DOHH2 (cell line): ENCODE measurements at regions not wholly inside any gene's neighbourhood (a gene's known extent, or its start where the extent isn't known, plus 50 kb on each side); places are given as distances from the start of the nearest gene placed in this dataset.

ENCODE experiments used
- H3F3A ChIP-seq: fragments of 200-600 bp; sonication (generic), shearing (Covaris generic); 2 replicates; pipeline ENCODE4 v1.6.0; 2016; ENCODE audit warnings: antibody characterized with exemption, mild to moderate bottlenecking; ENCODE audit not compliant: control insufficient read depth, insufficient read depth
- H3K27ac ChIP-seq: fragments of 200-600 bp; sonication (generic); 2 replicates; pipeline ENCODE4 v1.5.1; 2014; ENCODE audit warnings: low read depth, mild to moderate bottlenecking, low read length, moderate library complexity
- H3K27me3 ChIP-seq: fragments of 200-600 bp; sonication (generic); 2 replicates; pipeline ENCODE4 v1.6.1; 2014; ENCODE audit warnings: mild to moderate bottlenecking, low read length, mixed read lengths; ENCODE audit not compliant: control insufficient read depth
- H3K36me3 ChIP-seq: fragments of 200-600 bp; sonication (generic); 2 replicates; pipeline ENCODE4 v1.6.1; 2014; ENCODE audit warnings: mild to moderate bottlenecking, low read length, moderate library complexity, mixed read lengths; ENCODE audit not compliant: control insufficient read depth
- H3K4me1 ChIP-seq: fragments of 200-600 bp; sonication (generic); 2 replicates; pipeline ENCODE4 v1.6.1; 2014; ENCODE audit warnings: mild to moderate bottlenecking, low read length, mixed read lengths; ENCODE audit not compliant: control insufficient read depth
- H3K4me2 ChIP-seq: fragments of 200-600 bp; sonication (generic); 2 replicates; pipeline ENCODE4 v1.6.0; 2014; ENCODE audit warnings: mild to moderate bottlenecking, low read length, moderate library complexity
- H3K4me3 ChIP-seq: fragments of 200-600 bp; sonication (generic); 2 replicates; pipeline ENCODE4 v1.5.1; 2014; ENCODE audit warnings: mild to moderate bottlenecking, low read length, mixed read lengths
- H3K79me2 ChIP-seq: fragments of 200-600 bp; sonication (generic); 2 replicates; pipeline ENCODE4 v1.6.1; 2014; ENCODE audit warnings: mild to moderate bottlenecking, low read length, mixed read lengths; ENCODE audit not compliant: control insufficient read depth
- H3K9me2 ChIP-seq: fragments of 200-600 bp; sonication (generic); replicated peaks from 2 replicates; pipeline ENCODE4 v1.6.1; 2014; ENCODE audit warnings: mild to moderate bottlenecking, low read length, mixed read lengths; ENCODE audit not compliant: control insufficient read depth
- H3K9me3 ChIP-seq: fragments of 200-600 bp; sonication (generic); 2 replicates; pipeline ENCODE4 v1.6.1; 2014; ENCODE audit warnings: antibody characterized with exemption, low read length, mixed read lengths; ENCODE audit not compliant: control insufficient read depth, insufficient read depth
- H4K20me1 ChIP-seq: fragments of 200-600 bp; sonication (generic); 2 replicates; pipeline ENCODE4 v1.6.0; 2014; ENCODE audit warnings: low read depth, mild to moderate bottlenecking, antibody characterized with exemption, low read length, moderate library complexity; ENCODE audit not compliant: control insufficient read depth, insufficient read depth
- EZH2phosphoT487 ChIP-seq: fragments of 200-600 bp; sonication (generic); IDR thresholded peaks from 2 replicates; pipeline ENCODE4 v1.6.1; 2017; ENCODE audit warnings: borderline replicate concordance, mild to moderate bottlenecking, antibody characterized with exemption, low read length, moderate library complexity, mixed read lengths
- TF ChIP-seq, protein P1 (sequence below): fragments of 200-600 bp; sonication (generic); IDR thresholded peaks from one replicate; pipeline ENCODE4 v1.5.1; 2014; ENCODE audit warnings: antibody characterized with exemption, mild to moderate bottlenecking, low read depth, low read length; ENCODE audit not compliant: poor library complexity, severe bottlenecking

DNA sequence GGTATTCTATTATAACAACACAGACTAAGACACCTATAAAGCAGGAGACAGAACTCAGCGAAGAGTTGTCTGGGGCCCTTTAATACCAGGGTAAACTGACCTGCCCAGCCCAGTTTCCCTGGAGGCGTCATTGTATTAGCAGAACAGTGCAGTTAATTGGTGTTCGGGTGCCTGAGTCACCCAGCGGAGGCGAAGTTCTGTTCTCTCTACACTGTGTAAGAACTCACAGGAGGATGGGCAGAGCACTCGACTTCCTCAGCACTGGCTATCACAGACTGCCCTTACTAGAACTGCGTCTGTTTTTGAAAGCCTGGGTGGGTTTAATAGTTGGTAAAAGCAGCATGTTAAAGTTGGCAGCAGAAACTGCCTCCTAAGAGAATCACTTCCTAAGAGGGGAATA lies 106.5 kb upstream of the ATP8B1 start:
- H3K27me3 ChIP-seq: peaks cover 5% of the 10 kb centered on the region; the same call in 1 of the 2 replicates
- H3K27ac ChIP-seq: no peak overlapping the region
- H3K4me1 ChIP-seq: no peaks in the 10 kb centered on the region
- TF ChIP-seq EZH2phosphoT487: no peak
- TF ChIP-seq, protein P1, sequence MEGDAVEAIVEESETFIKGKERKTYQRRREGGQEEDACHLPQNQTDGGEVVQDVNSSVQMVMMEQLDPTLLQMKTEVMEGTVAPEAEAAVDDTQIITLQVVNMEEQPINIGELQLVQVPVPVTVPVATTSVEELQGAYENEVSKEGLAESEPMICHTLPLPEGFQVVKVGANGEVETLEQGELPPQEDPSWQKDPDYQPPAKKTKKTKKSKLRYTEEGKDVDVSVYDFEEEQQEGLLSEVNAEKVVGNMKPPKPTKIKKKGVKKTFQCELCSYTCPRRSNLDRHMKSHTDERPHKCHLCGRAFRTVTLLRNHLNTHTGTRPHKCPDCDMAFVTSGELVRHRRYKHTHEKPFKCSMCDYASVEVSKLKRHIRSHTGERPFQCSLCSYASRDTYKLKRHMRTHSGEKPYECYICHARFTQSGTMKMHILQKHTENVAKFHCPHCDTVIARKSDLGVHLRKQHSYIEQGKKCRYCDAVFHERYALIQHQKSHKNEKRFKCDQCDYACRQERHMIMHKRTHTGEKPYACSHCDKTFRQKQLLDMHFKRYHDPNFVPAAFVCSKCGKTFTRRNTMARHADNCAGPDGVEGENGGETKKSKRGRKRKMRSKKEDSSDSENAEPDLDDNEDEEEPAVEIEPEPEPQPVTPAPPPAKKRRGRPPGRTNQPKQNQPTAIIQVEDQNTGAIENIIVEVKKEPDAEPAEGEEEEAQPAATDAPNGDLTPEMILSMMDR: no peak
- no peak overlapping the region for H3K4me3 ChIP-seq
- H4K20me1 ChIP-seq: no peaks in the 10 kb centered on the region
- H3K36me3 ChIP-seq: no peaks in the 10 kb centered on the region
- H3K4me2 ChIP-seq: no peak overlapping the region
- H3K9me2 ChIP-seq: no peaks in the 10 kb centered on the region
- H3K9me3 ChIP-seq: no peaks in the 10 kb centered on the region
- H3F3A ChIP-seq: no peaks in the 10 kb centered on the region
- H3K79me2 ChIP-seq: no peaks in the 10 kb centered on the region

DNA sequence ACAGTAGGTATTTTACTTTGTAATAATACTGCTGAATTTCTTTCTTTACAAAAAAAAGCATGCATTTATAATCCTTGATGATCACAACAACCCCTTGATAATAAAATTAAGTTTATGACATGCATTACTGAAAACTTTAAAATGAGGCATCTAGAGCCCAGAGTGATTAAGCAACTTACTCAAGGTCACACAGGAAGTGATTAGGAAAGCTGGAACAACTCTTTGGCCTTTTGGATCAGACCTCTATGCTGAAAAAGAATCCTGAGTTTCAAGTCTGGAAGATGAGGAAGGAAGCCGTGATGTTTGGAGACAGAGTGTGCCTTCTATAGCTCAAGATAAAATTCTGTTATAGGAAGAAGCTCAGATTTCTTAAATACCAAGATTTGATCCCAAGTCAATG lies 105.0 kb upstream of the ATP8B1 start:
- H3K9me3 ChIP-seq: no peaks in the 10 kb centered on the region
- no peak overlapping the region for H3K4me3 ChIP-seq
- no peaks in the 10 kb centered on the region for H3K79me2 ChIP-seq
- H4K20me1 ChIP-seq: no peaks in the 10 kb centered on the region
- H3K4me2 ChIP-seq: no peak overlapping the region
- H3K4me1 ChIP-seq: no peaks in the 10 kb centered on the region
- peaks cover 5% of the 10 kb centered on the region; the same call in 1 of the 2 replicates for H3K27me3 ChIP-seq
- H3K9me2 ChIP-seq: no peaks in the 10 kb centered on the region
- no peak overlapping the region for H3K27ac ChIP-seq
- H3F3A ChIP-seq: no peaks in the 10 kb centered on the region
- no peak for TF ChIP-seq EZH2phosphoT487
- TF ChIP-seq, protein P1: no peak
- no peaks in the 10 kb centered on the region for H3K36me3 ChIP-seq

DNA sequence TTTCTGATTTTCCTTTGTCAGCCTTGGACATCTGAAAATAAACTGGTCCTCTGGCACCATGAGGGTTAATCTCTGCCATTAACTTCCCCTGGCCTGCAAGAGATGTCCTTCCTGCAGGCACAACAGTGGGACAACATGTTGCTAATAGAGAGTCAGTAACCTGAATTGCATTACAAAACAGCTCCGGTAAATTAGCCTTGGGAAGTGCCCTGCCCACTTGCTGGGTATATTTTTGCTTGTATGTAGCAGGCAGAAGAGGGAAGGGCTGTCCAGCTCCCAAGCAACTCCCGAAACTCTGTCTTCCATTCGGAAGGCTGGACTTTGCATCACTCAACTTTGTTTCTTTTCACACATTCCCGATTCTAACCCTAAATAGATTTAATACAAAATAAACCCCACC lies 104.4 kb upstream of the ATP8B1 start:
- no peaks in the 10 kb centered on the region for H3F3A ChIP-seq
- H3K9me3 ChIP-seq: no peaks in the 10 kb centered on the region
- no peaks in the 10 kb centered on the region for H3K9me2 ChIP-seq
- TF ChIP-seq, protein P1: no peak
- no peak for TF ChIP-seq EZH2phosphoT487
- H4K20me1 ChIP-seq: no peaks in the 10 kb centered on the region
- H3K79me2 ChIP-seq: no peaks in the 10 kb centered on the region
- H3K4me1 ChIP-seq: no peaks in the 10 kb centered on the region
- H3K4me3 ChIP-seq: no peak overlapping the region
- H3K27ac ChIP-seq: no peak overlapping the region
- no peak overlapping the region for H3K4me2 ChIP-seq
- H3K36me3 ChIP-seq: no peaks in the 10 kb centered on the region
- peaks cover 5% of the 10 kb centered on the region; the same call in 1 of the 2 replicates for H3K27me3 ChIP-seq
